Hepatic stellate cell (primary cell): ENCODE measurements at regions not wholly inside any gene's neighbourhood (a gene's known extent, or its start where the extent isn't known, plus 50 kb on each side); places are given as distances from the start of the nearest gene placed in this dataset.
"Not testable (repeated sequence)": the region's sequence is repeated elsewhere in the genome, so short reads cannot be mapped to it uniquely, and the experiment has no call there.

Experiments used
- DNase-seq: peaks from one replicate; pipeline ENCODE4 v3.0.0; 2011; ENCODE audit warnings: low spot score

DNA sequence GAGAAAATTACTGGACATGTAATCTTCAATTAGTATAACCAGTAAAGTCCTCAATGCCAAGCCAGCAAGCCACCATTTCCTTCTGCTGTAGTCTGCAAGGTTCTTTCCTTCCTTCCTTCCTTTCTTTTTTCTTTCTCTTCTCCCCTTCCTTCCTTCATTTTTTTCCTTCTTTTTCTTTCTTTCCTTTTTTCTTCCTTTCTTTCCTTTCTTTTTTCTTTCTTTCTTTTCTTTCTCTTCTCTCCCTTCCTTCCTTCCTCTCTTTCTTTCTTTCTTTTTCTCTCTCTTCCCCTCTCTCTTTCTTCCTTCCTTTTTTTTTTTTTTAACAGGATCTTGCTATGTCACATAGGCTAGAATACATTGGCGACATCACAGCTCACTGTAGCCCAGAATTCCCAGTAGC, 369.8 kb downstream of the SEMA3D start:
- no peak for DNase-seq

DNA sequence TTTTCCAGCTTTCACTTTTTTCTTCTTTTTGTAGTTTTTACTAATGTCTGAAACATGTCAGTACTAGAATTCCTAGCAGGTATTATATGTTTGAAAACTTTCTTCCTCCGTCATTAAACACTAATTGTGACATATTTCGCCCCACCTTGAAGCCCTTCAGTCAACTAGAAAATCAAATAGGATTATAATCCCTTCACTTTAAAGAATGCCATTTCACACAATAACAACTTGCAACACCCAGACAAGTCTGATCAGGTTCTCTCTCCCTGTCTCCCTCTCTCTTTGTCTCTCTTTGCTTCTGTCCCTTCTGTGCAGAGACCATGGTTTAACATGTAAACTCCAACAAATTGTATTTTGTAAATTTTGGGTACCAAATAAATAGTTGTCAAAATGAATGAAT, 373.5 kb downstream of the SEMA3D start:
- DNase-seq = no peak

DNA sequence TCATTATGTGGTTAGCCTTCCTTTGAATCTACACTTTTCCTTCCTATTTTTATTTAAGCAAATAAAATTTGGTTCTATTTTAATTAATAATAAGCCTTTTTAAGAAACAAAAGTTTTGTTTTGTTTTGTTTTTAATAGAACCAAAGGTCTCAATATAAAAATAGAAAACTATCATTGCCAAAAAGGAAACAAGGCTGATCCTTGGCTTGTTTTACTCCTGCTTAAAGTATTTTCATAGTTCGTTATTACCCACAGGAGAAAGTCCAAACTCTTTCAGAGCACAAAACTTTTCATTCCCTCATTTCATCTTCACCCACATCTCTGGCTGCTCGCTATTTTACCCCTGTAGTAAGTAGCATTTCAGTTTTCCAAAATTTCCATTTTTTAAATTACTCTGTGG, 374.8 kb downstream of the SEMA3D start:
- no peak for DNase-seq

DNA sequence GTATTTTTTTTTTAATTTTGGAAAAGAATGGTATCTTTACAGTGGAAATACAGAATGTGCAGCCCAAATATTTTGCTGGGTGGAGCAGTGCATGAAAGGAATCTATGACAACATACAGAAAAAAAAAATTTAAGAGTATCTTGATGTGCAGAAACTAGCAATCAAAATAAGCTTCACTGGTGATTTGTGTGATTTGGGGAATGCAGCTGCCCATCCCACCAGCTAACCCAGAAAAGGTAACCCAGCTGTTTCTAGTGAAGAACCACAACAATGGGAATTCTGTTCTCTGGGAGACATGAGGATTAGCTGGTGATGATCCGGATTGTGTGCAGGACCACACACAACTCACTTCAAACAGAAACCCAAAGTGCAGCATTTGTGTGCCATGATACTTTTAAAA, 375.5 kb downstream of the SEMA3D start:
- DNase-seq = no peak

DNA sequence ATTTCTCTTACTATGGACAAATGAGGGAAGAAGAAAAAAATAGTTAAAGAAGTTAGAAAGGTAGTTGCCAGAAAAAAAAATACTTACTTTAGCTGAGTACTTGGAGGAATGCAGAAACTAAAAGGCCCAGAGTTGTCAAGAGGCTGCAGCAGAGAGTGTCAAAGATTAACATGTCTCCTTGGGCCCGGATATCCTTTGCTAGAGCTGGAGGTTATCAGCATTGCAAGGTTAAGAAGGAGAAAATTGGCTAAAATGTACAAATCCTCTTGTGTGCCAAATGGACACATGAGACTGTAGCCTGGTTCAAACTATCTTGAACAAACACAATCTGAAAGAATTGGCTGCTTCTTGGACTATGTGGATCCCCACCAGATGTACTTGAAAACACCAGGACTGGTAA, 377.0 kb downstream of the SEMA3D start:
- DNase-seq = no peak

DNA sequence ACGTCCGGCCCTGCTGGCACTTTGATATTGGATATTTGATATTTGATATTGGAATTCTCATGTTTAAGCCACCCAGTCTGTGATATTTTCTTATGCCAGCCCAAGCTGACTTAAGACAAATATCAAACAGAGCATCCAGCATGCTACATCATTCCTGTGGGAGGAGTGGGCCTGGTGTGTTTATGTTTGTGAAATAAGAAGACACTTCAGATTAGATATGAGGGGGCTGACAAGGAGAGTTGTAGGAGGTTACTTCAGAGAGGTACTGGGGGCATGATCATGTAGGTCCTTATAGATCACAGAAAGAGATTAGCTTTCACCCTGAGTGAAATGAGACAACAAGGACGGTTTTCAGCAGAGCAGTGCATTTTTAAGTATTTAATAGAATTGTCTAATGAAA, 382.9 kb downstream of the SEMA3D start:
- no peak for DNase-seq

DNA sequence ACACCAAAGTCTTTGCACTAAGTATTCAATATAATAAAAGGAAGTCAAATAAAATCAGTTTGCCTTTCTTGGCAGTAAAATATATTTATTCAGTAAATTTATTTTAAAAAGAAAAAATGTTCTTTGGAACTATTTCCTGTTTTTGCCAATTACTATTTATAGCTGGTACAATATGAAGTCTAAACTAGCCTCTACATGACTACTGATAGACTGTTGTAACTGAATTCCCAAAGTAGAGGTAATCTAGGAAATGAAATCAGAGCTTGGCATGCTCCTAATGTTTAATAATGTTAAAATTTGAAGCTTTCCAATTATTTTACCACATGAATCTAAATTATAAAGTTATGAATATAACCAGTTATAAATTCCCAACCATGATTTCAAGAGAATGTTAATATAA, 385.5 kb downstream of the SEMA3D start:
- DNase-seq = no peak

- no peak for DNase-seq
Observed at GRCh38 chr7:84800846-84801245, 386.0 kb downstream of the SEMA3D start.

- no peak for DNase-seq
Observed at GRCh38 chr7:84799106-84799505, 387.8 kb downstream of the SEMA3D start.

DNA sequence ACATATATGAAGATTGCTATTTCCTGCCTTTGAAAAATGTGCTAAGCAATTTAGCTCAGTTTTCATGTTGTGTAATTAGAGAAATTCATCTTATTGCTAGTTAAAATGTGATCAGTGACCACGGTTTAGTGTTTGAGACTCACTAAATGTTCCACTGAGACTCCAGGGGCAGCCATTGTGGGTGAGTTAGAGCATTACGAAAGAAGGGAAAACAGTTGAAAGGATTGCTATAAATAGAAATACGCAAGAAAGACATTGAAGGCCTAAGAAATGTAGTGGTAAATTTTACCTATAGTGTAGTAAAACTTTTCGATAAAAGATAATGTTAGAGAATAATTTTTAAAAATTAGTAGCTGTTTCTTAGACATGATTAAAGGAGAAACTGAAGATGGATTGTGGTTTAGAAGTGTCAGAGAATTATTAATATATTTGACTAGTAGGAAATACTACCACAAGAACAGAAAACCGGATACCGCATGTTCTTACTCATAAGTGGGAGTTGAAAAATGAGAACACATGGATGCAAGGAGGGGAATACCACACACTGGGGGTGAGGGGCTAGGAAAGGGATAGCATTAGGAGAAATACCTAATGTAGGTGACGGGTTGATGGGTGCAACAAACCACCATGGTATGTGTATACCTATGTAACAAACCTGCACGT, 394.5 kb downstream of the SEMA3D start:
- no peak for DNase-seq

DNA sequence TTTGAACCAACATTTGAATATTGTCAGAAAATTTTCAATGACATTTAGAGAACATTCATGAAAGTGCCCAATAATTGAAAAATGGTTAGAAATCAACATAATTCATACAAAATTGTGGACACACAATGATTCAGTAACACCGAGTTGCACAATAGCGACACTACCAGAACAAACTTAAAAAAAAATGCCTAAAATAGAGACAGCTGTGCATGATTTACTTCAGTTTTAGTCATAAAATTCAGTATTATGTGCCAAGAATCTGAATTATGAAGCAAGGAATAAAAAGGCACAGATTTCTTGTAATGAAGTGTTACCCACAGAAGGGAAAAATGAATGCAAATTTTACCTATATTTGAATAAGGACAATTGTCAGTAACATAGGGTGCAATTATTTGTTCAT, 396.0 kb downstream of the SEMA3D start:
- no peak for DNase-seq

GRCh38 chr7:84786073-84786472, 400.8 kb downstream of the SEMA3D start:
- DNase-seq = no peak

DNA sequence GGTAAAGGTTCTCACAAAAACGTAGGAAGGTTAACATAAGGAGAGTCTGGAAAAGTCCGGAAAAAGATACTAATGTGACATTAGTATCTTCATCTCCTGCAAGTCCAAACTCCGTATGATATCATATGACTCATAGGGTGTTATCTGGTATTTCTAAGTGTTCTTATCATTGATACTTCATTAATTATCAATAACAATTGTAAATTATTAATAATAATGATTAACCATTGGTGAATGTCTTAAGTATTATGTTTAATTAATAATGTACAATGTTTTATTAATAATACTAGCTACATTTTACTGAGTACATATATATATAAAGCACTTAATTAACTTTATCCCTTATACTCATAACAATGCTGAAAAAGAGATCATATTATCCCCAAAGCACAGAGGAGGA, 402.4 kb downstream of the SEMA3D start:
- DNase-seq = no peak

- DNase-seq = no peak
Observed at GRCh38 chr7:84783141-84783778, 403.6 kb downstream of the SEMA3D start.

GRCh38 chr7:84781838-84782237, 405.0 kb downstream of the SEMA3D start:
- DNase-seq = no peak

- DNase-seq = no peak
Observed at GRCh38 chr7:84780158-84781124, 406.4 kb downstream of the SEMA3D start.

- no peak for DNase-seq
Observed at GRCh38 chr7:84757761-84758160, 429.1 kb downstream of the SEMA3D start.

GRCh38 chr7:84746353-84746752, 440.5 kb downstream of the SEMA3D start:
- DNase-seq = peak; percentile 52

DNA sequence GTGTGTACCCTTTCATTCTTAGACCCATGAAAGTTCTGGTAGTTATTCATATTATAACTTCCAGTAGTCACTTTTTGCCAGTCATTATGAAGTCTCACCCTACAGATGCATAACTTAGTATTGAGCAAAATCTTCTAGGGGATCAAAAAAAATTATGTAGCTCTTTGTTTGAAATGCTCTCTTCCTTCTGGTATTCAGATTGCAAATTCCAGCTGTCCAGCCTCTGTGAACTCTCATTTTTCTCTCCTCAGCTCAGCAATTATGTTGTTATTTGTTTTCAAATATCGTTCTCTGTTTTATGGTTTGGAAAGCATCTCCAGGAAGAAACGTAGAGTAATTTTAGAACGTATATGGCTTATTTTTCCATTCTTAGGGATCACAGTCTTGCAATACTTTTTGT, 442.5 kb downstream of the SEMA3D start:
- no peak for DNase-seq

DNA sequence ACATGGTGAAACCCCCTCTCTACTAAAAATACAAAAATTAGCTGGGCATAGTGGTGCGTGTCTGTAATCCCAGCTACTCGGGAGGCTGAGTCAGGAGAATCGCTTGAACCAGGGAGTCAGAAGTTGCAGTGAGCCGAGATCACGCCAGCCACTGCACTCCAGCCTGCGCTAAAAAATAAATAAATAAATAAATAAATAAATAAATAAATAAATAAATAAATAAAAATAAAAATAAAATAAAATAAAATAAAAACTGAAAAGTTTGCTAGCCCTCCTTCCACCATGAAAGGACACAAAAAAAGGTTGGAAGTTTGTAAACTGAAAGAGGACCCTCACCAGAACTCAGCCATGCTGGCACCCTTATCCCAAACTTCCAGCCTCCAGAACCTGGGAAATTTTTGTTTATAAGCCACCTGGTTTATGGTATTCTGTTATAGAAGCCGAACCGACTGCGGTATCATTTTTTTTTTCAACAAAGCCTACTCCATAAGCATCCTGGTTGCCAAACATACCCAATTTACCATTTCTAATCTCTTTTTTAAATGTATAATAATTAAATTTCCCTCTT, 448.2 kb downstream of the SEMA3D start:
- no peak for DNase-seq

DNA sequence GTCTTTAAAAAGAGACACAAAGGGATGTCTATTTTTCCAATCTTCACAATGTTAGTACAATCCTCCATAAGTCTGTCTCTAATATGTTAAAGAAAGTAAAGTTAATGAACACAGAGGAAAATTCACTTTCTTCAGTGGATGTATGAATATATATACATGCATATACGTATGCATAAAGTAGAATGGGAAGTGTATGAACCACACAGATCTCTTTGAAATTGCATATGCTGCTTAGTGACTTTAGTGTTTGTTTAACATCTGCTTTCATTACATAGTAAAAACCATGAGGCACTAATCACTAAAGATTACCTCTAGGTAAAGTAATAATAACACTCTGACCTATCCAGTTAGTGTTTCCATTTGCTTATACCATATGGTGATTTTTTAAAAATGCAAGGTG, 451.2 kb downstream of the SEMA3D start:
- no peak for DNase-seq

GRCh38 chr7:84735011-84735410, 451.8 kb downstream of the SEMA3D start:
- no peak for DNase-seq

GRCh38 chr7:84733976-84734375, 452.9 kb downstream of the SEMA3D start:
- not testable (repeated sequence) for DNase-seq
